MCF 10A (cell line): ENCODE measurements at regions not wholly inside any gene's neighbourhood (a gene's known extent, or its start where the extent isn't known, plus 50 kb on each side); places are given as distances from the start of the nearest gene placed in this dataset.

Experiments
- BruUV-seq: library from RNA; stranded (reverse); fragments of 400-500 nt; replicated peaks from 2 replicates; lab custom pipeline; 2021; lab: Mats Ljungman, UMichigan
- CTCF ChIA-PET: fragments of 300-600 bp; sonication (Branson Sonifier 250); formaldehyde crosslinking; extraction: SDS; loops from one replicate; lab custom pipeline; 2021; ENCODE audit warnings: antibody characterized with exemption, inconsistent platforms; lab: Yijun Ruan, JAX
- POLR2A ChIA-PET: fragments of 300-600, 350-650 bp; sonication (Branson Sonifier 250); formaldehyde crosslinking; extraction: SDS; loops from one replicate; lab custom pipeline; 2020; ENCODE audit warnings: antibody characterized with exemption, inconsistent platforms; lab: Yijun Ruan, JAX
- DNase-seq: peaks from one replicate; pipeline ENCODE4 v3.0.0-alpha.2; 2018; ENCODE audit not compliant: unreplicated experiment
- H3K27ac Mint-ChIP-seq: one replicate; pipeline ENCODE4 v1.8.0; 2022; ENCODE audit warnings: mild to moderate bottlenecking, low read depth, mixed read lengths; ENCODE audit not compliant: unreplicated experiment
- H3K27me3 Mint-ChIP-seq: one replicate; pipeline ENCODE4 v1.8.0; 2022; ENCODE audit warnings: mixed read lengths; ENCODE audit not compliant: insufficient read depth, unreplicated experiment
- H3K36me3 Mint-ChIP-seq: one replicate; pipeline ENCODE4 v1.8.0; 2022; ENCODE audit warnings: mild to moderate bottlenecking, moderate library complexity, mixed read lengths; ENCODE audit not compliant: insufficient read depth, unreplicated experiment
- H3K4me1 Mint-ChIP-seq: one replicate; pipeline ENCODE4 v1.8.0; 2022; ENCODE audit warnings: mixed read lengths; ENCODE audit not compliant: insufficient read depth, unreplicated experiment
- H3K4me3 Mint-ChIP-seq: one replicate; pipeline ENCODE4 v1.8.0; 2022; ENCODE audit warnings: mild to moderate bottlenecking, moderate library complexity, mixed read lengths; ENCODE audit not compliant: unreplicated experiment
- H3K9me3 Mint-ChIP-seq: one replicate; pipeline ENCODE4 v1.8.0; 2022; ENCODE audit warnings: mixed read lengths; ENCODE audit not compliant: unreplicated experiment
- intact Hi-C: fragments of 100-400 bp; cut with micrococcal nuclease; formaldehyde crosslinking; loops from 2 replicates; pipeline ENCODE4 v1.14.1; 2022
- TF ChIP-seq, protein P1 (sequence below): fragments of 200-600 bp; IDR thresholded peaks from one replicate; pipeline ENCODE4 v1.8.0; 2022; ENCODE audit warnings: antibody characterized with exemption, mild to moderate bottlenecking; ENCODE audit not compliant: unreplicated experiment

DNA sequence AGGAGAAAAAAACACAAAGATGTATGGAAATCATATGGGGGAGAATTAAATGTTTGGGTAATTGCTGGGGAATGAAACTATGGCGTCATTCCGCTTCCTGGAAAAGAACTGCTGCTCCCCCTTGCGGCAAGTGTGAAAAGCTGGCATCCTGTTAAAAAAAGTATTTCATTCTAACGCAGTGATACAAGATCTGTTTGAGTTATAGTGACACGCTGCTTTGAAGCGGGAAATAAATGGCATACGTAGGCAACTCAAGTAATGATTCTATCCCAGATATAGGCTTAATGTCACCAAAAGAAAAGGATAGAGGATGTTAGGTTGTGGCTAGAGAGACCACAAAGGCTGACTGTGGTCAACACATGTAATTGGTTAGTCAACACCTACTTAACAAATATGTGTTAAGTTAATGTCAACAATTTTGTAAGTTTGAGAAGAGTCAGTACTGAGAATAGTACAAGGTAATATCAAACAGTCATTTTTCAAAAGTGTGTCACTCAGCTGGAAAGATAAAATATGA, 70.2 kb upstream of the ALDH1A1 start:
- Mint-ChIP-seq H3K36me3 (no peaks in the 10 kb centered on the region), H3K27ac (no peak overlapping the region), H3K27me3 (peaks cover 72% of the 10 kb centered on the region), H3K4me1 (no peaks in the 10 kb centered on the region), H3K9me3 (no peaks in the 10 kb centered on the region), H3K4me3 (no peak overlapping the region)
- intact Hi-C loops, result loop anchor here (1.0 to 5.0 kb wide), 4 partner anchors 152 to 741 kb away; no protein-coding TSS in a partner anchor
- peak; percentile 81 for DNase-seq
- TF ChIP-seq, protein P1, sequence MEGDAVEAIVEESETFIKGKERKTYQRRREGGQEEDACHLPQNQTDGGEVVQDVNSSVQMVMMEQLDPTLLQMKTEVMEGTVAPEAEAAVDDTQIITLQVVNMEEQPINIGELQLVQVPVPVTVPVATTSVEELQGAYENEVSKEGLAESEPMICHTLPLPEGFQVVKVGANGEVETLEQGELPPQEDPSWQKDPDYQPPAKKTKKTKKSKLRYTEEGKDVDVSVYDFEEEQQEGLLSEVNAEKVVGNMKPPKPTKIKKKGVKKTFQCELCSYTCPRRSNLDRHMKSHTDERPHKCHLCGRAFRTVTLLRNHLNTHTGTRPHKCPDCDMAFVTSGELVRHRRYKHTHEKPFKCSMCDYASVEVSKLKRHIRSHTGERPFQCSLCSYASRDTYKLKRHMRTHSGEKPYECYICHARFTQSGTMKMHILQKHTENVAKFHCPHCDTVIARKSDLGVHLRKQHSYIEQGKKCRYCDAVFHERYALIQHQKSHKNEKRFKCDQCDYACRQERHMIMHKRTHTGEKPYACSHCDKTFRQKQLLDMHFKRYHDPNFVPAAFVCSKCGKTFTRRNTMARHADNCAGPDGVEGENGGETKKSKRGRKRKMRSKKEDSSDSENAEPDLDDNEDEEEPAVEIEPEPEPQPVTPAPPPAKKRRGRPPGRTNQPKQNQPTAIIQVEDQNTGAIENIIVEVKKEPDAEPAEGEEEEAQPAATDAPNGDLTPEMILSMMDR, result peak; percentile 78
- ChIA-PET CTCF (interaction anchor here (0.5 to 3.7 kb wide), 46 partner anchors 9 to 1970 kb away, joined by 3 to 67 read pairs (median 4); no protein-coding TSS in a partner anchor), POLR2A (interaction anchor here (0.7 to 1.0 kb wide), 3 partner anchors 52 to 166 kb away, joined by 3 to 4 read pairs (median 3); no protein-coding TSS in a partner anchor)
- no TSS peak for BruUV-seq

DNA sequence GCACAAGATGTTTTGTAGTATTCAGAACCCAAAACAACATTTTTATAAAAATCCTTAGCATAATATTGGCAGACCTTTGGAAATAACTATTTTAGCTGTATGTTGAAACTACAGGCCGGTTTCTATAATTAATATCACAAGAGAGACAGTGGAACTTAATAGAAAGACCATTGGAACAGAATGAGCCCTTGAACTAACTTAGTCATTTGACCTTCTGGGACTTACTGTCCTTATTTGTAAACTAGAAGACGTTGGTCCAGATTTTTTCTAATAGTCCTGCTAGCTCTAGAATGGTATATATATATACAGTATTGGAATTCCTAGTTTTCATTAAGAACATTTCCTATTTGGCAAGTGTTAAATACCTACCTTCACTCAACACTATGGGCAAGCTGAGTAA, 69.5 kb upstream of the ALDH1A1 start:
- H3K4me3 Mint-ChIP-seq, result no peak overlapping the region
- TF ChIP-seq, protein P1, result no peak
- no TSS peak for BruUV-seq
- no peak overlapping the region for H3K27ac Mint-ChIP-seq
- no peaks in the 10 kb centered on the region for H3K9me3 Mint-ChIP-seq
- CTCF ChIA-PET, result interaction anchor here (0.5 to 3.7 kb wide), 52 partner anchors 8 to 1969 kb away, joined by 3 to 67 read pairs (median 4); no protein-coding TSS in a partner anchor
- H3K36me3 Mint-ChIP-seq, result no peaks in the 10 kb centered on the region
- H3K4me1 Mint-ChIP-seq, result no peaks in the 10 kb centered on the region
- POLR2A ChIA-PET, result interaction anchor here (0.7 to 0.8 kb wide), 2 partner anchors 53 to 78 kb away, joined by 3 to 4 read pairs; no protein-coding TSS in a partner anchor
- intact Hi-C loops, result loop anchor here (5.0 kb wide), 3 partner anchors 160 to 740 kb away; no protein-coding TSS in a partner anchor
- H3K27me3 Mint-ChIP-seq, result peaks cover 72% of the 10 kb centered on the region
- no peak for DNase-seq

DNA sequence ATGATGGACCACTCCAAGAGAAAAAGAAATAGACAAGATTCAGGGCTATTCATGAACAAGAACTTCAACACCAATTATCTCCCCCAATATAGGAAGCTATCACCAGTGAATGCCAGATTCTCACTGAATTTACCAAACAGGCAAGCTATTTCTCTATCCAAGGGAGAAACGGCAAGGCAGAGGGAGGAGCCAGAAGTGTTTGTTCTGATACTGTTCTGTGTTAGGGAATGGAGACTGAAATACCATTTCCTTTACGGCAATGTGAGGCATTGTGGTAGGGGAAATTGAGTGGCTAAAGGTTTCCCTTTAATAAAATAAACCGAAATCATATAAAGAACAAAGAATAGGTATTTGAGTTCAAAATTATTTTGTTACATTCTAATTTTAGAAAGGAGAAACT, 68.0 kb upstream of the ALDH1A1 start:
- H3K36me3 Mint-ChIP-seq, result no peaks in the 10 kb centered on the region
- H3K27me3 Mint-ChIP-seq, result peaks cover 74% of the 10 kb centered on the region
- CTCF ChIA-PET, result interaction anchor here (0.6 to 3.7 kb wide), 5 partner anchors 27 to 740 kb away, joined by 3 to 67 read pairs (median 4); no protein-coding TSS in a partner anchor
- no peak overlapping the region for H3K4me3 Mint-ChIP-seq
- no TSS peak for BruUV-seq
- no peaks in the 10 kb centered on the region for H3K9me3 Mint-ChIP-seq
- H3K4me1 Mint-ChIP-seq, result no peaks in the 10 kb centered on the region
- TF ChIP-seq, protein P1, result no peak
- no peak for DNase-seq
- POLR2A ChIA-PET, result no interaction called here
- no peak overlapping the region for H3K27ac Mint-ChIP-seq
- intact Hi-C loops, result loop anchor here (5.0 kb wide), 3 partner anchors 161 to 739 kb away; no protein-coding TSS in a partner anchor

DNA sequence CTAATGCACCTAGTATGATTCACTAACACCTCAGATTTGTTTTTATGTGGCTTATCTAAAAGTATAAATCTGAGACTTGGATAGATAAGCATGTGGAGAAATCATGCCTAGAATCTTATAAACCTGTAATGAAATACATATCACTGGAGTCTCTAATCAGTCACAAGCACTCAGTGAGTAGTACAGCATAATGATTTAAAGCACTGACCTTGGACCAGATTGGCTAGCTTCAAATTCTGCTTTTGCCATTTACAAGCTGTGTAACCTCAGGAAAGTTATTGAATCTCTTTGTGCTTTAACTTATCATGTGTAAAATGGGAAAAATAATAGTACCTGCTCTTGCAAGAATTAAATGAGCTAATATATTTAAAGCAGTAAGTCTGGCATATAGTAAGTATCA, 61.2 kb upstream of the ALDH1A1 start:
- Mint-ChIP-seq H3K4me3 (no peak overlapping the region), H3K27me3 (peaks cover 70% of the 10 kb centered on the region), H3K9me3 (no peaks in the 10 kb centered on the region), H3K27ac (no peak overlapping the region), H3K4me1 (no peaks in the 10 kb centered on the region), H3K36me3 (no peaks in the 10 kb centered on the region)
- TF ChIP-seq, protein P1, result no peak
- intact Hi-C loops, result no loop called here
- DNase-seq, result no peak
- CTCF ChIA-PET, result interaction anchor here (0.6 to 1.7 kb wide), 6 partner anchors 8 to 157 kb away, joined by 3 to 15 read pairs (median 4); no protein-coding TSS in a partner anchor
- no TSS peak for BruUV-seq
- POLR2A ChIA-PET, result no interaction called here
